ENCODE measurements at regions not wholly inside any gene's neighbourhood (a gene's known extent, or its start where the extent isn't known, plus 50 kb on each side); places are given as distances from the start of the nearest gene placed in this dataset.

DNA sequence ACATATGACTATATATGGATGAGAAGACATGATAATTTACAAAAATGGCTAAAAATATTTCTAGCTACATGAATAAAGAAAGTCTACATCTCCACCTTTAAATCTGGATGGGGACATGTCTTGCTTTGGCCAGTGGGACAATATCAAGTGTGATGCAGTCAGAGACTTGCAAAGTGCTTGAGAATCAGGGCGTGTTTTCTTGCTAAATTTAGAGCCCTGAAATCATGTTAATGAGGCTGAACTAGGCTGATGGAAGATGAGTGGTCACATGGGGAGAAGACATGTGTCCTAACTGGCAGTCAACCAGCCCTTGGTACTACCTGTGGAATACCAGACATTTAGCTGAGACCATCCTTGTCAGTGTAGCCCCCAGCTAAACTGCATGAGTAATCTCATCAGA lies 278.5 kb upstream of the RGPD4 start:
- Histone ChIP-seq H4K20me1 (ENCODE audit: insufficient read depth, poor library complexity, severe bottlenecking) (no peaks in the 10 kb centered on the region), H3K4me1 (ENCODE audit: insufficient read depth) (no peaks in the 10 kb centered on the region), H3K79me2 (no peaks in the 10 kb centered on the region), H3K4me2 (no peak overlapping the region), H2AFZ (no peak overlapping the region), H3K9me3 (ENCODE audit: low read depth) (no peaks in the 10 kb centered on the region), H3K27ac (no peak overlapping the region), H3K27me3 (no peaks in the 10 kb centered on the region), H3K36me3 (replicated peaks; ENCODE audit: insufficient read depth, low read depth) (no peaks in the 10 kb centered on the region), H3K4me3 (no peak overlapping the region), H3K9me2 (replicated peaks; ENCODE audit: insufficient read depth) (no peaks in the 10 kb centered on the region)
- no peak for TF ChIP-seq EZH2phosphoT487 (IDR thresholded peaks at IDR 0.05; ENCODE audit: low read depth, severe bottlenecking, unreplicated experiment)
- TF ChIP-seq, protein P1, sequence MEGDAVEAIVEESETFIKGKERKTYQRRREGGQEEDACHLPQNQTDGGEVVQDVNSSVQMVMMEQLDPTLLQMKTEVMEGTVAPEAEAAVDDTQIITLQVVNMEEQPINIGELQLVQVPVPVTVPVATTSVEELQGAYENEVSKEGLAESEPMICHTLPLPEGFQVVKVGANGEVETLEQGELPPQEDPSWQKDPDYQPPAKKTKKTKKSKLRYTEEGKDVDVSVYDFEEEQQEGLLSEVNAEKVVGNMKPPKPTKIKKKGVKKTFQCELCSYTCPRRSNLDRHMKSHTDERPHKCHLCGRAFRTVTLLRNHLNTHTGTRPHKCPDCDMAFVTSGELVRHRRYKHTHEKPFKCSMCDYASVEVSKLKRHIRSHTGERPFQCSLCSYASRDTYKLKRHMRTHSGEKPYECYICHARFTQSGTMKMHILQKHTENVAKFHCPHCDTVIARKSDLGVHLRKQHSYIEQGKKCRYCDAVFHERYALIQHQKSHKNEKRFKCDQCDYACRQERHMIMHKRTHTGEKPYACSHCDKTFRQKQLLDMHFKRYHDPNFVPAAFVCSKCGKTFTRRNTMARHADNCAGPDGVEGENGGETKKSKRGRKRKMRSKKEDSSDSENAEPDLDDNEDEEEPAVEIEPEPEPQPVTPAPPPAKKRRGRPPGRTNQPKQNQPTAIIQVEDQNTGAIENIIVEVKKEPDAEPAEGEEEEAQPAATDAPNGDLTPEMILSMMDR (IDR thresholded peaks at IDR 0.05; ENCODE audit: poor library complexity) = no peak
- WGBS (ENCODE audit: low lambda C conversion rate, missing lambda C conversion rate) = 89% methylated on average over 1 of the region's 1 CpG
- no peak for DNase-seq (ENCODE audit: low spot score)

DNA sequence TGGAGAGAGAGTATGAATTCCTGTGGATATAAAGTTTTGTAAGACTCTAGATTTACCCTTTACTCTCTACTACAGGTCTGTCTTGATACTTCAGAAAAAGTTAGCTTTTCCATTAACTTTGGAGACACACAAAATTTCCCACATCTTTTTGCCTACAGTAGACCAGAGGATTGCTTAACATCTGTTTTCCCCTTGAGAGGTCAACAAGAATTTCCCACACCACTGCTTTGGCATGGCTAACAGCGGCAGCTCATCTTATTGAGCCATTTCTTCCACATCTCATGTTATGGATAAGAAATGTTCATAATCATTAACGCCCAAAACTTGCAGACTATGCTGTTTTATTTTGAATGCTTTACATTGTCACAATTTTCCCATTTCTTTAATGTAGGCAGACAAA lies 273.6 kb upstream of the RGPD4 start:
- no peaks in the 10 kb centered on the region for H4K20me1 ChIP-seq (ENCODE audit: insufficient read depth, poor library complexity, severe bottlenecking)
- no peak overlapping the region for H3K4me3 ChIP-seq
- H3K27ac ChIP-seq = no peak overlapping the region
- H3K9me3 ChIP-seq (ENCODE audit: low read depth) = no peaks in the 10 kb centered on the region
- no peaks in the 10 kb centered on the region for H3K79me2 ChIP-seq
- WGBS (ENCODE audit: low lambda C conversion rate, missing lambda C conversion rate) = 93% methylated on average over 2 of the region's 2 CpGs
- no peak overlapping the region for H3K4me2 ChIP-seq
- no peaks in the 10 kb centered on the region for H3K9me2 ChIP-seq (replicated peaks; ENCODE audit: insufficient read depth)
- no peaks in the 10 kb centered on the region for H3K4me1 ChIP-seq (ENCODE audit: insufficient read depth)
- no peak for DNase-seq (ENCODE audit: low spot score)
- TF ChIP-seq EZH2phosphoT487 (IDR thresholded peaks at IDR 0.05; ENCODE audit: low read depth, severe bottlenecking, unreplicated experiment) = no peak
- TF ChIP-seq EZH2 (IDR thresholded peaks at IDR 0.05; ENCODE audit: borderline replicate concordance) = no peak
- TF ChIP-seq, protein P1 (IDR thresholded peaks at IDR 0.05; ENCODE audit: poor library complexity) = no peak
- H3K27me3 ChIP-seq = no peaks in the 10 kb centered on the region
- no peaks in the 10 kb centered on the region for H3K36me3 ChIP-seq (replicated peaks; ENCODE audit: insufficient read depth, low read depth)
- H2AFZ ChIP-seq = no peak overlapping the region

DNA sequence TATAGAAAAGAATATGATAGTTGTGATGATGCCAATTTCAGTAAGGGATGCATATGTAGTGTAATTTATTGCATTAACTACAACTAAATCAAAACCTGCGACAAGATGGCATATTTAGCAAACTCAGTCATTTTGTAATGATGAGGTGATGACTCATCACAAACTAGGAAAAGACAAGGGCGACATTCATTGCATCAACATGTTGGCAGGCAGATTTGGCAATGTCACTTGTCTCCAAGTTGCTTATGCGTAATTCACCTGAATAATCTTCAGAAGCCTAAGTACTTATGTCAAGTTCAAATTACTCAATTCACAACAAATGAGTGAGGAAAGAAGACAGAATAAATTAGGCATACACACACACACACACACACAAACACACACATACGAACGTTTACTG lies 273.2 kb upstream of the RGPD4 start:
- Histone ChIP-seq H3K79me2 (no peaks in the 10 kb centered on the region), H3K27ac (no peak overlapping the region), H4K20me1 (ENCODE audit: insufficient read depth, poor library complexity, severe bottlenecking) (no peaks in the 10 kb centered on the region), H3K27me3 (no peaks in the 10 kb centered on the region), H2AFZ (no peak overlapping the region), H3K4me2 (no peak overlapping the region), H3K9me3 (ENCODE audit: low read depth) (no peaks in the 10 kb centered on the region), H3K36me3 (replicated peaks; ENCODE audit: insufficient read depth, low read depth) (no peaks in the 10 kb centered on the region), H3K9me2 (replicated peaks; ENCODE audit: insufficient read depth) (no peaks in the 10 kb centered on the region), H3K4me3 (no peak overlapping the region), H3K4me1 (ENCODE audit: insufficient read depth) (no peaks in the 10 kb centered on the region)
- no peak for DNase-seq (ENCODE audit: low spot score)
- 86% methylated on average over 5 of the region's 5 CpGs for WGBS (ENCODE audit: low lambda C conversion rate, missing lambda C conversion rate)
- TF ChIP-seq EZH2 (IDR thresholded peaks at IDR 0.05; ENCODE audit: borderline replicate concordance) (no peak), EZH2phosphoT487 (IDR thresholded peaks at IDR 0.05; ENCODE audit: low read depth, severe bottlenecking, unreplicated experiment) (no peak)
- TF ChIP-seq, protein P1 (IDR thresholded peaks at IDR 0.05; ENCODE audit: poor library complexity) = no peak

DNA sequence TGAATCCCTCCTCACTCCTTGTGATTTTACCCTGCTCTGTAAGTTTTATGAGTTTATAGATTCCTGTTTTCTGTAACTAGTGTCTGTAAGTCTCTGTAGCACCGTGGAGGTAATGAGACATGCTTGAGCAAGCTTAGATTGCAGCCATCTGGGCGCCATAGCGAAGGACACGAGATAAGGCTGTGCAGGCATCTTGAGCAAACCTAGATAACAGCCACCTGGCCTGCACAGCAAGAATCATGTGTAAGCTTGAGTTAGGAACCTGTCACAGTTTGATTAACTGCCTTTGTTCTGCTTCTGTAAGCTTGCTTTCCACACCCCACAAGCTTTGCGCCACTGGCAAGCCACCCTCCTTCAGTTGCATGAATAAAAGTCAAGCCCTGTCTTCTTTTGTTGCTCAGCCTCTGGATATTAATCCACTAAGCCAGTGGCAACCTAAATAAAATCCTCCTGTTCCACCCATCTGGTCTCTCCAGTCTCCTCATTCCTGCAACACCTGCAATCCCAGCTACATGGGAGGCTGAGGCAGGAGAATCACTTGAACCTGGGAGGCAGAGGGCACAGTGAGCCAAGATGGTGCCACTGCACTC lies 270.6 kb upstream of the RGPD4 start:
- no peaks in the 10 kb centered on the region for H3K9me3 ChIP-seq (ENCODE audit: low read depth)
- no peak overlapping the region for H3K4me2 ChIP-seq
- no peak overlapping the region for H3K4me3 ChIP-seq
- 70% methylated on average over 5 of the region's 5 CpGs for WGBS (ENCODE audit: low lambda C conversion rate, missing lambda C conversion rate)
- H2AFZ ChIP-seq = no peak overlapping the region
- no peak for DNase-seq (ENCODE audit: low spot score)
- TF ChIP-seq EZH2phosphoT487 (IDR thresholded peaks at IDR 0.05; ENCODE audit: low read depth, severe bottlenecking, unreplicated experiment) = no peak
- TF ChIP-seq EZH2 (IDR thresholded peaks at IDR 0.05; ENCODE audit: borderline replicate concordance) = no peak
- TF ChIP-seq, protein P1 (IDR thresholded peaks at IDR 0.05; ENCODE audit: poor library complexity) = no peak
- no peaks in the 10 kb centered on the region for H3K36me3 ChIP-seq (replicated peaks; ENCODE audit: insufficient read depth, low read depth)
- no peaks in the 10 kb centered on the region for H3K79me2 ChIP-seq
- no peak overlapping the region for H3K27ac ChIP-seq
- H3K9me2 ChIP-seq (replicated peaks; ENCODE audit: insufficient read depth) = no peaks in the 10 kb centered on the region
- no peaks in the 10 kb centered on the region for H4K20me1 ChIP-seq (ENCODE audit: insufficient read depth, poor library complexity, severe bottlenecking)
- H3K4me1 ChIP-seq (ENCODE audit: insufficient read depth) = no peaks in the 10 kb centered on the region
- no peaks in the 10 kb centered on the region for H3K27me3 ChIP-seq

All from hepatocyte (in vitro differentiated cells).